Liver (tissue), 7 donors: ENCODE measurements at regions not wholly inside any gene's neighbourhood (a gene's known extent, or its start where the extent isn't known, plus 50 kb on each side); places are given as distances from the start of the nearest gene placed in this dataset.

Experiments
- DNase-seq: peaks from one replicate; pipeline ENCODE4 v3.0.0-alpha.2; 2017; ENCODE audit warnings: low spot score
- H3K27ac ChIP-seq, 2 donors: one replicate each; pipeline ENCODE4 v1.7.0; 2013; ENCODE audit warnings: inconsistent platforms in 2 of 2, low read length in 2 of 2, control low read depth in 1 of 2, low read depth in 1 of 2, mild to moderate bottlenecking in 1 of 2
- H3K27me3 ChIP-seq, 4 donors: one replicate each; pipeline versions ENCODE4 v1.6.1 to v1.7.0; 2013; ENCODE audit warnings: low read length in 3 of 4, inconsistent platforms in 1 of 4, mild to moderate bottlenecking in 1 of 4, moderate library complexity in 1 of 4; ENCODE audit not compliant: control insufficient read depth in 4 of 4, insufficient read depth in 4 of 4
- H3K36me3 ChIP-seq, 4 donors: one replicate each; pipeline versions ENCODE4 v1.6.1 to v1.7.0; 2013; ENCODE audit warnings: low read length in 3 of 4, mild to moderate bottlenecking in 3 of 4, low read depth in 1 of 4, moderate library complexity in 1 of 4; ENCODE audit not compliant: control insufficient read depth in 4 of 4, insufficient read depth in 3 of 4
- H3K4me1 ChIP-seq, 4 donors: one replicate each; pipeline versions ENCODE4 v1.6.1 to v1.7.0; 2013; ENCODE audit warnings: low read length in 3 of 4, mild to moderate bottlenecking in 3 of 4, moderate library complexity in 1 of 4; ENCODE audit not compliant: control insufficient read depth in 4 of 4, insufficient read depth in 4 of 4
- H3K4me3 ChIP-seq, 3 donors: one replicate each; pipeline versions ENCODE4 v1.6.1 to v1.7.0; 2013; ENCODE audit warnings: low read length in 3 of 3, control low read depth in 1 of 3, low read depth in 1 of 3, mild to moderate bottlenecking in 1 of 3
- H3K9ac ChIP-seq, 2 donors: one replicate each; pipeline ENCODE4 v1.7.0; 2013; ENCODE audit warnings: low read length in 2 of 2, mild to moderate bottlenecking in 2 of 2, moderate library complexity in 2 of 2, control low read depth in 1 of 2, low read depth in 1 of 2
- H3K9me3 ChIP-seq, 4 donors: one replicate each; pipeline versions ENCODE4 v1.6.1 to v1.7.0; 2013; ENCODE audit warnings: low read length in 3 of 4; ENCODE audit not compliant: control insufficient read depth in 4 of 4
- ATF3 ChIP-seq: IDR thresholded peaks from 2 replicates; pipeline ENCODE4 v1.6.1; 2016; ENCODE audit warnings: antibody characterized with exemption
- EGR1 ChIP-seq, 2 donors: IDR thresholded peaks; 2 replicates each; pipeline ENCODE4 v1.6.1; 2016 to 2018; ENCODE audit warnings: antibody characterized with exemption in 2 of 2, low read depth in 2 of 2
- FOXA1 ChIP-seq: IDR thresholded peaks from 2 replicates; pipeline ENCODE4 v1.6.1; 2016; ENCODE audit warnings: antibody characterized with exemption
- FOXA2 ChIP-seq: IDR thresholded peaks from 2 replicates; pipeline ENCODE4 v1.6.1; 2016; ENCODE audit warnings: antibody characterized with exemption
- GABPA ChIP-seq, 2 donors: IDR thresholded peaks in 1 of 2; conservative IDR thresholded peaks in 1 of 2; 2 replicates each; pipeline ENCODE4 v1.6.1; 2016; ENCODE audit warnings: antibody characterized with exemption in 2 of 2, mild to moderate bottlenecking in 1 of 2, moderate library complexity in 1 of 2
- HNF4G ChIP-seq: IDR thresholded peaks from 2 replicates; pipeline ENCODE4 v1.6.1; 2016; ENCODE audit warnings: antibody characterized with exemption
- JUND ChIP-seq, 2 donors: IDR thresholded peaks; 2 replicates each; pipeline ENCODE4 v1.6.1; 2016; ENCODE audit warnings: antibody characterized with exemption in 2 of 2
- MAX ChIP-seq: IDR thresholded peaks from 2 replicates; pipeline ENCODE4 v1.6.1; 2016; ENCODE audit warnings: antibody characterized with exemption
- NR2F2 ChIP-seq: IDR thresholded peaks from 2 replicates; pipeline ENCODE4 v1.6.1; 2016; ENCODE audit warnings: antibody characterized with exemption
- RXRA ChIP-seq, 2 donors: IDR thresholded peaks; 2 replicates each; pipeline ENCODE4 v1.6.1; 2017 to 2018; ENCODE audit warnings: antibody characterized with exemption in 2 of 2, mild to moderate bottlenecking in 1 of 2
- SP1 ChIP-seq: IDR thresholded peaks from 2 replicates; pipeline ENCODE4 v1.6.1; 2018; ENCODE audit warnings: antibody characterized with exemption, mild to moderate bottlenecking
- TAF1 ChIP-seq: conservative IDR thresholded peaks from 2 replicates; pipeline ENCODE4 v1.6.1; 2016; ENCODE audit warnings: antibody characterized with exemption, mild to moderate bottlenecking
- YY1 ChIP-seq: IDR thresholded peaks from 2 replicates; pipeline ENCODE4 v1.6.1; 2016; ENCODE audit warnings: antibody characterized with exemption, mild to moderate bottlenecking
- ZBTB33 ChIP-seq: IDR thresholded peaks from 2 replicates; pipeline ENCODE4 v1.6.1; 2016; ENCODE audit warnings: antibody characterized with exemption
- WGBS: extraction: QIAGEN DNeasy Blood & Tissue Kit; methylation state at CpG from one replicate; pipeline ENCODE4 v1.1.7; 2013; 5-methylcytosine and 5-hydroxymethylcytosine counted together
- donor health status: healthy.
- donor health status: healthy.
- donor health status: healthy.
- donor health status: healthy.

- Histone ChIP-seq H3K4me3 (no peak overlapping the region), H3K4me1 (no peaks in the 10 kb centered on the region), H3K27me3 (no peaks in the 10 kb centered on the region), H3K9ac (no peak overlapping the region), H3K9me3 (no peaks in the 10 kb centered on the region), H3K36me3 (no peaks in the 10 kb centered on the region), H3K27ac (no peak overlapping the region)
- TF ChIP-seq HNF4G (no peak), SP1 (no peak), FOXA2 (no peak), EGR1 (IDR thresholded peaks at IDR 0.05; ENCODE audit: low read depth in 2 of 2) (no peak), TAF1 (no peak)
- 79% methylated on average over 5 of the region's 5 CpGs for WGBS
- DNase-seq, result no peak
Observed at GRCh38 chr9:81264516-81264915, 424.8 kb downstream of the TLE1 start.

- no peak overlapping the region for H3K9ac ChIP-seq
- H3K4me1 ChIP-seq, result no peaks in the 10 kb centered on the region
- H3K4me3 ChIP-seq, result no peak overlapping the region
- no peaks in the 10 kb centered on the region for H3K9me3 ChIP-seq
- TF ChIP-seq TAF1 (no peak), FOXA1 (no peak), HNF4G (no peak), MAX (no peak), YY1 (no peak), NR2F2 (no peak), ATF3 (no peak), ZBTB33 (no peak)
- DNase-seq, result no peak
- H3K36me3 ChIP-seq, result no peaks in the 10 kb centered on the region
- no peaks in the 10 kb centered on the region for H3K27me3 ChIP-seq
- WGBS, result 89% methylated on average over 2 of the region's 2 CpGs
- H3K27ac ChIP-seq, result no peak overlapping the region
Observed at GRCh38 chr9:81259896-81260295, 429.5 kb downstream of the TLE1 start.

- Histone ChIP-seq H3K36me3 (no peaks in the 10 kb centered on the region), H3K9me3 (no peaks in the 10 kb centered on the region), H3K27ac (no peak overlapping the region), H3K27me3 (no peaks in the 10 kb centered on the region), H3K9ac (no peak overlapping the region), H3K4me3 (no peak overlapping the region), H3K4me1 (no peaks in the 10 kb centered on the region)
- no peak for DNase-seq
- TF ChIP-seq HNF4G, result no peak
- TF ChIP-seq ATF3, result no peak
- TF ChIP-seq FOXA1, result no peak
- TF ChIP-seq MAX, result no peak
- no peak for TF ChIP-seq ZBTB33
- TF ChIP-seq TAF1, result no peak
- no peak for TF ChIP-seq GABPA (IDR thresholded peaks at IDR 0.05 in 1 of 2, conservative IDR thresholded peaks at IDR 0.05 in 1 of 2)
- TF ChIP-seq RXRA (IDR thresholded peaks at IDR 0.05), result no peak
- TF ChIP-seq JUND (IDR thresholded peaks at IDR 0.05), result no peak
- TF ChIP-seq YY1, result no peak
- no peak for TF ChIP-seq SP1
Observed at GRCh38 chr9:81256368-81256767, 433.0 kb downstream of the TLE1 start.
